CD4-positive, alpha-beta T cell treated with Interleukin-2 at 100 ng/mL for 4 hours (primary cell): ENCODE measurements at regions not wholly inside any gene's neighbourhood (a gene's known extent, or its start where the extent isn't known, plus 50 kb on each side); places are given as distances from the start of the nearest gene placed in this dataset.
"Not testable (repeated sequence)": the region's sequence is repeated elsewhere in the genome, so short reads cannot be mapped to it uniquely, and the experiment has no call there.

Experiments used
- DNase-seq: peaks from one replicate; pipeline ENCODE4 v3.0.0-alpha.2; 2020; ENCODE audit warnings: low spot score

GRCh38 chr6:115064680-115065079 lies 721.9 kb upstream of the HS3ST5 start:
- no peak for DNase-seq

GRCh38 chr6:115060581-115060980 lies 717.8 kb upstream of the HS3ST5 start:
- no peak for DNase-seq

GRCh38 chr6:115058414-115059211 lies 715.8 kb upstream of the HS3ST5 start:
- no peak for DNase-seq

GRCh38 chr6:115055579-115055978 lies 712.8 kb upstream of the HS3ST5 start:
- no peak for DNase-seq

- not testable (repeated sequence) for DNase-seq
Measured at GRCh38 chr6:115054242-115054641, 711.4 kb upstream of the HS3ST5 start.

GRCh38 chr6:115053169-115053860 lies 710.5 kb upstream of the HS3ST5 start:
- no peak for DNase-seq

GRCh38 chr6:115016593-115016992 lies 673.8 kb upstream of the HS3ST5 start:
- no peak for DNase-seq

- DNase-seq, result no peak
Measured at GRCh38 chr6:115004982-115005381, 662.2 kb upstream of the HS3ST5 start.

- DNase-seq, result no peak
Measured at GRCh38 chr6:115004204-115004603, 661.4 kb upstream of the HS3ST5 start.

- DNase-seq, result peak; percentile 10
Measured at GRCh38 chr6:115001731-115002350, 659.0 kb upstream of the HS3ST5 start.

GRCh38 chr6:115000736-115001135 lies 657.9 kb upstream of the HS3ST5 start:
- DNase-seq, result no peak

GRCh38 chr6:114998492-114998891 lies 655.7 kb upstream of the HS3ST5 start:
- DNase-seq, result no peak

GRCh38 chr6:114997813-114998292 lies 655.0 kb upstream of the HS3ST5 start:
- DNase-seq, result no peak

- no peak for DNase-seq
Measured at GRCh38 chr6:114995526-114995925, 652.7 kb upstream of the HS3ST5 start.

- DNase-seq, result peak; percentile 19
Measured at GRCh38 chr6:114989279-114989964, 646.6 kb upstream of the HS3ST5 start.

- DNase-seq, result no peak
Measured at GRCh38 chr6:114987281-114987680, 644.5 kb upstream of the HS3ST5 start.

GRCh38 chr6:114955363-114955762 lies 612.5 kb upstream of the HS3ST5 start:
- DNase-seq, result no peak

- no peak for DNase-seq
Measured at GRCh38 chr6:114952229-114952628, 609.4 kb upstream of the HS3ST5 start.

GRCh38 chr6:114945392-114945791 lies 602.6 kb upstream of the HS3ST5 start:
- no peak for DNase-seq

GRCh38 chr6:114941078-114941477 lies 598.3 kb upstream of the HS3ST5 start:
- DNase-seq, result no peak

GRCh38 chr6:114940181-114940580 lies 597.4 kb upstream of the HS3ST5 start:
- DNase-seq, result no peak

- DNase-seq, result no peak
Measured at GRCh38 chr6:114939630-114940029, 596.8 kb upstream of the HS3ST5 start.
